Urinary bladder (tissue), 3 donors: ENCODE measurements at regions not wholly inside any gene's neighbourhood (a gene's known extent, or its start where the extent isn't known, plus 50 kb on each side); places are given as distances from the start of the nearest gene placed in this dataset.

Experiments
- DNase-seq: peaks from one replicate; pipeline ENCODE4 v3.0.0-alpha.2; 2015; ENCODE audit errors: extremely low spot score
- H3K27ac ChIP-seq: one replicate; pipeline ENCODE4 v1.5.1; 2013; ENCODE audit warnings: low read depth, mild to moderate bottlenecking, moderate library complexity
- H3K36me3 ChIP-seq: one replicate; pipeline ENCODE4 v1.6.1; 2013; ENCODE audit warnings: mild to moderate bottlenecking, moderate library complexity; ENCODE audit not compliant: insufficient read depth
- H3K4me1 ChIP-seq: one replicate; pipeline ENCODE4 v1.6.1; 2013; ENCODE audit warnings: mild to moderate bottlenecking, moderate library complexity; ENCODE audit not compliant: insufficient read depth
- H3K4me3 ChIP-seq: one replicate; pipeline ENCODE4 v1.5.1; 2013; ENCODE audit warnings: low read depth, low read length
- WGBS: extraction: QIAGEN DNeasy Blood & Tissue Kit; methylation state at CpG from one replicate; pipeline ENCODE4 v1.1.7; 2013; 5-methylcytosine and 5-hydroxymethylcytosine counted together
- donor health status: healthy with polysubstance abuse.
- donor health status: healthy.

DNA sequence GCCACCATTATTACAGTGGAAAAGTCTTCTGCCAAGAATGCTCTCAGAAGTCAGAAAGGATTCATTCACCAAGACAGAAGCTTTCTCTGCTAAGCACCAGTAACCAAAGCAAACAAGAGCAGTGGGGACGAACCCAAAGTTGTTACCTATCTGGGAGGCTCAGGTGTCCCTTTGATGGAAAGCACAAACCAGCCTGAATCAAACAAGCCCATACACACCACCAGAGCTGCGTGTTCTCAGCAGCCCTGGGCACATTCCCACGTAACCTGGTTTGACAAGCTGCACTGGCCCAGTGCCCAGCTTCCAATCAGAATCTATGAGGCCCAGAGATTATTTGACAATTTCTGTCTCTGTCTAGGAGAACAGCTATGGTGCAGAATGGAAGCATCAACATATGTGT, 252.6 kb downstream of the ACTL7B start:
- WGBS, result 54% methylated on average over 3 of the region's 3 CpGs
- no peaks in the 10 kb centered on the region for H3K4me1 ChIP-seq
- no peaks in the 10 kb centered on the region for H3K36me3 ChIP-seq
- no peak overlapping the region for H3K27ac ChIP-seq
- no peak overlapping the region for H3K4me3 ChIP-seq
- peak; percentile 54 for DNase-seq

DNA sequence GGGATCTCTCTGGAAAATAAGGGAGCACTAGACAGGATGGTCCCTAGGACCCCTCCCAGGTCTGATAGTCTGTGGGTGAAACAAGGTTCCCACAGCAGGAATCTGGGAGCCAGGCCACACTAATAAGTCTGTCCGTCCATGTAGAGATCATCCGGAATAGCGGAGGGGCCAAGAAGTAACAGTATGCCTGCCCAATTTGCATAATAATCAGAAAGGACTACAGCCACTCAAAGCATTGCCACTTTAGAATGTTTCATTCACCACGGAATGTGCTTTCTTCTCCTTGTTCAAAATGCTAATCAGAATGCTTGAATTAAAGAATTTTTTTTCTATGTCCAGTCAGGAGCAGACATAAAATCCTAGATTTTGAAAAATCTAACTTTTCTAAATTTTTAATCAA, 254.9 kb downstream of the ACTL7B start:
- Histone ChIP-seq H3K27ac (no peak overlapping the region), H3K4me1 (no peaks in the 10 kb centered on the region), H3K36me3 (no peaks in the 10 kb centered on the region), H3K4me3 (no peak overlapping the region)
- 87% methylated on average over 4 of the region's 4 CpGs for WGBS
- no peak for DNase-seq

DNA sequence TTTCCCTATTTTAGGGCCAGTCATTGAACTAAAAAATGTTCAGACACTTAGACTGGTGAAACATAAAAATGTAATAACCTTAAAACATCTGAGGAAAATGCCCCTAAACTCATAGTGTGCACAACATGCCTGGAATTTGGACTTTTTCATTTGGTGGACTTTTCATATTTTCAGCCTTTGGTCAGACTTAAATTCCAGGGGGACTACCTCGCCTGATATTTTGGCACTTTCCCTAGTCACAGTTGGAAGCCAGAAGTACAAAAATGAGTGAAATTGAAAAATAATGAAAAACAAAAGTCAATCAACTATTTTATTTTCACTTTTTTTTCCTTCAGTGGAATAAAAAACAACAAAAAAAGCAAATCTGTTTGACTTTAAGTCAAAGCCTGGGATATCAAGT, 256.2 kb downstream of the ACTL7B start:
- no peak overlapping the region for H3K4me3 ChIP-seq
- 64% methylated on average over 1 of the region's 1 CpG for WGBS
- no peaks in the 10 kb centered on the region for H3K36me3 ChIP-seq
- no peak overlapping the region for H3K27ac ChIP-seq
- no peaks in the 10 kb centered on the region for H3K4me1 ChIP-seq
- DNase-seq, result no peak

DNA sequence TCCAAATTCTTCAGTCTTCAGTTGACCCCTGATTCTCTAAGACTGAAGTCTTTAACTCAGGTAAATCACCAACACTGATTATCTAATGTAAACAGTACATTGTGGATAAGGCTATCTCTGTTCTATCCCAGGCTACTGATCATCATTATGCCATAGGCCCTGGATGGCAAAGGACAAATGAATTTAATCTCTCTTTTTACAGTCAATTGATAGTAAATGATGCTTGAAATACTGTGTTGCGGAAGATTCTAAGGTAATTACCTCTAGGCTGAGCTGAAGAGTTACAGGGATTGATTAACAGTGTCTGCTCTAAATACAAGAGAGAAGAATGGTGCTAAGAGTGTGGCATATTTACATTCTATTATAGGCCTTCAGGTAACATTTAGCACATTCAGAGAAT, 264.7 kb downstream of the ACTL7B start:
- no peaks in the 10 kb centered on the region for H3K4me1 ChIP-seq
- no peak for DNase-seq
- no peak overlapping the region for H3K27ac ChIP-seq
- no peaks in the 10 kb centered on the region for H3K36me3 ChIP-seq
- 96% methylated on average over 1 of the region's 1 CpG for WGBS
- H3K4me3 ChIP-seq, result no peak overlapping the region

DNA sequence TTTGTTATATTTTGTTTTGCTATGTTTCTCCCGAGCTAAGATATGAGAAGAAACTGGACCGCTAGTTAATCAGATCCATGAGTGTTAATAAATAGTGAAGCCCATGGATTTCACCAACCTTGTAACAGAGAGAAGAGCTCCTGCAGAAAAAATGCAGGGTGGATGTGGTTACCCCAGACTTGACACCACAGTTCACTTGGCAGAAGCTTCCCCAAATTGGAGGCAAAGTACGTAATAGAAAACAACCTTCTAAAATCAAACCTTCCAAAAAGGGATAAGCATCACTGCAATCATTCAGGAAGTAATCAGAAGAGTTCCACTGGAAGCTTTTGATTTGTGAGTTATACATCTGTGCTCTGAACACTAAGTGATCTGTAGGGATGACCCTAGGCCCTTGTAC, 267.5 kb downstream of the ACTL7B start:
- Histone ChIP-seq H3K4me1 (no peaks in the 10 kb centered on the region), H3K36me3 (no peaks in the 10 kb centered on the region), H3K4me3 (no peak overlapping the region), H3K27ac (no peak overlapping the region)
- no peak for DNase-seq
- WGBS, result 86% methylated on average over 3 of the region's 3 CpGs

DNA sequence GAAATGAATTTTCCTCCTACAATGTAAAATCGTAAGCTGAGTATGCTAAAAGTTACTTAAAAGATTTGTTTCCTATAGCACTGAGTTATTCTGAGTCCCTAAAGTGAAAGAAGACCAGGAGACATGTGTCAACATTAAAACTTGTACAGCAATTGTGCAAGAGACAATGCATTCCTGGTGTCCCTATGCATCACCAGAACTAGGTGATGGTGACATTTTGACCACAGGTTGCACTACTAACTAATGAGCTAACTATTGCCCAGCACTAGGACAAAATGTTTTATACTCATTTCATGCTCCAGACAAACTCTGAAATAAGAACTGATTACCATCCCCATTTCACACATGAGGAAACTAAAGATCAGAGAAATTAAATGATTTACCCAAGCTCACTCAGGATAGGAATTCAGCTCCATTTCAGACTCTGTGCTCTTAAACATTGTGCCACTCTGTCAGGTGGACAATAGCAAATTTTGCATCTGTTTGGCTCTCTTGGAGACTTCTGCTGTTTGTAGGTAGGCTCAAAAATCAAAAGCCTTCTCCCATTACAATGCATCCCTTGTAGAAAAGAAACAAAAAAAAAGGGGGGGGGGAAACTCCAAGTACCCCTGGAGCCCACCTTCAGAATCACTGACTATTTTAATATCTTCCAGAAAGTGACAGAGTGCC, 269.2 kb downstream of the ACTL7B start:
- H3K36me3 ChIP-seq, result no peaks in the 10 kb centered on the region
- WGBS, result 81% methylated on average over 1 of the region's 1 CpG
- no peaks in the 10 kb centered on the region for H3K4me1 ChIP-seq
- no peak for DNase-seq
- H3K4me3 ChIP-seq, result no peak overlapping the region
- H3K27ac ChIP-seq, result no peak overlapping the region

DNA sequence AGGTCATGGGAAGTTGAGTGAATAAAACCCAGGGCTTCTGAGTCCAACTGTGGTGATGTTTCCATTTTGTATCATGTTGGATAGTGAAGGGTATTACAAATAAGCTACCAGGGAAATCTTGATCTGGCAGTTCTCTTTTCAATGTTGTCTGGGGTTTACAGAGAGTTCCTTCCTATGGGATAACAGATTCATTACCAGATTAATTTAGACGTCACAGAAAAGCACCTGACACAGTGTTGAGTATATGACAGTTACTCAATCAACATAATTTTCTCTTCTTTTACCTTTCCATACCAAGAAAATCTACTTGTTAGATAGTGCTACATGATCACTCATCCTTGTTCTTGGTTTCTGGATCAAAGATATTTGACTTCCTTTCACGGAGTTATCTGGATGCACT, 270.9 kb downstream of the ACTL7B start:
- Histone ChIP-seq H3K27ac (no peak overlapping the region), H3K36me3 (no peaks in the 10 kb centered on the region), H3K4me3 (no peak overlapping the region), H3K4me1 (no peaks in the 10 kb centered on the region)
- 58% methylated on average over 2 of the region's 2 CpGs for WGBS
- DNase-seq, result no peak

DNA sequence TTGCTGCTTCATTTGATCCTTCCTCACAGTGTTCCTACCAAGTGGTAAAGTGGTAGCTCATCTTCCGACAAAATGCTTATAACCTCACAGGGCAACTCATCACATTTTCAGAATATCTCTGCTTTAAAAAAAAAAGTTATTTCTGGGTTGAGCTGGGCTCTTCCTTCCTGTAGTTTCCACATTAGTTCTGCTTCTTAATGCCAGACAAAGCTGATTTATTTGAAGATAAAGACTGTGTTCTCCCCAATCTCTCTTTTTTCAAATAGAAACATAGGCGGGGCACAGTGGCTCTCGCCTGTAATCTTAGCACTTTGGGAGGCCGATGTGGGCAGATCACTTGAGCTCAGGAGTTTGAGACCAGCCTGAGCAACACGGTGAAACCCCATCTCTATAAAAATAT, 273.1 kb downstream of the ACTL7B start:
- Histone ChIP-seq H3K36me3 (no peaks in the 10 kb centered on the region), H3K4me1 (no peaks in the 10 kb centered on the region), H3K4me3 (no peak overlapping the region), H3K27ac (no peak overlapping the region)
- no peak for DNase-seq
- WGBS, result 72% methylated on average over 5 of the region's 5 CpGs

DNA sequence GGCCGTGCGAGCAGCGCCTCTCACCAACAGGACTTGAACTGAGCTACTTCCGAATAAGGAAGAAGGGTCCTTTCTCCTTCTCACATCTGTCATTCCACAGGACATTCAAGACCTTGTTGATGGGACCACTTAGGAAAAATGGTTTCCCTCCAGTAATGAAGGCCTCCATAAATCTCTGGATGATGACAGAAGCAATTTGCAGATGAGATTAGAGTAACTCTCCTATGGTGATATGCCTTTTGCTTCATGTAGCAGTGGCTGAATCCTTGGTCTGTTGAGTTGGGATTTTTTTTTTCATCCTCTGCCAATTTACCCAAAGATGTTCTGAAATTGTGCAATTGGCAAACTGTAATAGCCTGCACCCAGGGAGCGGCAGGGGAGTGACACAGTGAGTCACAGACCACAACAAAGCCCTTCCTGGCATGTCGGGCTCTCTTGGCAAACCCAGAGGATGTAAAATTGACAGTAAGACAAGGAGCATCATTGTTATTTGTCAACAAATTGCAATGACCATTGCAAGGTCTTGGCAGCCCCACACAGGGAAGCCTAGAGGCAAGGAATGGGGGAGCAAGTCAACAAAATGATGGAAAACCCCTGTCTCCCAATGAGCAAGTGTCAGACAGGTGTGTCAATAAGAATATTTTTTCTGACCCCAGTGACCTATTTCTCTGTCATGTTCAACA, 275.9 kb downstream of the ACTL7B start:
- WGBS, result 90% methylated on average over 6 of the region's 6 CpGs

DNA sequence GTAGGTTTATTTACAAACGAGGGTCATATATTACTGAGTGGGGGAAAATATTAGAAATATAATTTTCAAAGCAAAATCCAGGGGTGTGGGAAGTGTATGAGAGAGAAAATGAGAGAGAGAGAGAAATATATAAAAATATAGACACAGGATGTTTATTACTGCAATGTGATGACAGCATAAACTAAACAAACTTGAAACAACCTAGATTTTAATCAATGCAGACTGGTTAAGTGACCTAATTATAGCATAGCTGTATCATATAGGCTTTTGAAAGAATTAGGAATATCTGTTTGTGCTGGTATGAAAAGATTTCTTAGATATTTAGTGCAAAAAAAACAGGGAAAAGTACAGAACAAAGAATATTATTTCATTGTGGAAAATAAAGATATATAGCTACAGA, 280.5 kb downstream of the ACTL7B start:
- Histone ChIP-seq H3K36me3 (no peaks in the 10 kb centered on the region), H3K4me1 (no peaks in the 10 kb centered on the region), H3K4me3 (no peak overlapping the region), H3K27ac (no peak overlapping the region)
- no peak for DNase-seq
- WGBS, result 46% methylated on average over 1 of the region's 1 CpG

More for the DNA sequence above, 275.9 kb downstream of the ACTL7B start:
- H3K36me3 ChIP-seq, result no peaks in the 10 kb centered on the region
- H3K4me1 ChIP-seq, result no peaks in the 10 kb centered on the region
- H3K4me3 ChIP-seq, result no peak overlapping the region
- no peak overlapping the region for H3K27ac ChIP-seq
- no peak for DNase-seq

DNA sequence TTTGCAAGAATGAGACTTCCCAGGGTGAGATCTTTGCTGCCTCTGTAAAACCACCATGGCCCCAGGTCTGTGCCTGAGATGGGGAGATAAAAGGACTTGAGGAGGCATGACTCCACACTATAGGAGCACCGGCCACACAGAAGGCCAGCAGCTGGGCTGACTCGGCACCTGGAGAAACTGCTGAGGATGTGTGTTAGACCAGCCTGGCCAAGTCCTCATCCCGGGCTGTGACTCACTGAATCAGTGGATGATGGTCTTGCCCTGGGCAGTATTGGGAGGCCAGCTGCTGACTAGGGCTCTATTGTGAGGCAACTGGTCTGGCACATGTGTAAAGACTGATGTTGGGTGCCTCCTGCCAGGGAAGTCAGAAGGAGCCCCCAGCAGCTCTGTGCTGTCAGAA, 286.2 kb downstream of the ACTL7B start:
- WGBS, result 59% methylated on average over 3 of the region's 3 CpGs
- DNase-seq, result no peak

DNA sequence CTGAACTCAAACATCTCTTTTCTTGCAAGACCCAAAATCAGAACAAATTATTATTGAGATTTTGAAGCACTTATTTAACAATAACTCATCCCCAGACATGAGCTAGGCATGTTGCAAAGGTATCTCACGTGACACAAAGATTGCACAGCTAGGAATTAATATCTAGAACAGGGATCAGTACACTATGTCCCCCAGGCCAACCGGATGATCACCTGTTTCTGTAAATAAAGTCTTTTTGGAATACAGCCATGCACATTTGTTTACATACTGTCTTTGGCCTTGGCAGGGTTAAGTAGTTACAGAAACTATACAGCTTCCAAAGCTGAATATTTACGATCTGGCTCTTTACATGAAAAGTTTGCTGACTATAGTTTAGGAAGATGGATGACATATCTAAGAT, 287.7 kb downstream of the ACTL7B start:
- H3K27ac ChIP-seq, result no peak overlapping the region
- H3K4me1 ChIP-seq, result no peaks in the 10 kb centered on the region
- WGBS, result 69% methylated on average over 3 of the region's 3 CpGs
- DNase-seq, result no peak
- H3K36me3 ChIP-seq, result no peaks in the 10 kb centered on the region
- no peak overlapping the region for H3K4me3 ChIP-seq

More for the DNA sequence above, 286.2 kb downstream of the ACTL7B start:
- Histone ChIP-seq H3K4me1 (no peaks in the 10 kb centered on the region), H3K36me3 (no peaks in the 10 kb centered on the region), H3K4me3 (no peak overlapping the region), H3K27ac (no peak overlapping the region)

DNA sequence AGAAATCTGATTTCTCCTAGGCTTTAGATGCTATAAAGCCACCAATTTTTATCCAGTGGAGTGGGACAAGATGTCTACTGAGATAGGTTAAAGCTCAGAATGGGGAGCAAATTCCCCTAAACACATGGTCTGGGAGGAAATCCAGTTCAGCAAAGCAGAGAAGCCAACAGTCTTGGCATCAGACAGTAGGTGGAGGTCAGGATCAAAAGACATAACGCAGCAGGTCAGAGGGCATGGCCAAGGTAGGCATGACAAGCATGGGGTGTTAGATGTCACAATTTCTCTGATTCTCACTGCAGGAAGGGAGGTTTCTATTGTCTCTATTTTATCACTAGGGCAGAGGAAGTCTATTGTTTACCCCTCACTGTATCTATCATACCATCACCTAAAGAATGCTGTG, 288.2 kb downstream of the ACTL7B start:
- 76% methylated on average over 1 of the region's 1 CpG for WGBS
- DNase-seq, result no peak
- Histone ChIP-seq H3K27ac (no peak overlapping the region), H3K36me3 (no peaks in the 10 kb centered on the region), H3K4me1 (no peaks in the 10 kb centered on the region), H3K4me3 (no peak overlapping the region)

DNA sequence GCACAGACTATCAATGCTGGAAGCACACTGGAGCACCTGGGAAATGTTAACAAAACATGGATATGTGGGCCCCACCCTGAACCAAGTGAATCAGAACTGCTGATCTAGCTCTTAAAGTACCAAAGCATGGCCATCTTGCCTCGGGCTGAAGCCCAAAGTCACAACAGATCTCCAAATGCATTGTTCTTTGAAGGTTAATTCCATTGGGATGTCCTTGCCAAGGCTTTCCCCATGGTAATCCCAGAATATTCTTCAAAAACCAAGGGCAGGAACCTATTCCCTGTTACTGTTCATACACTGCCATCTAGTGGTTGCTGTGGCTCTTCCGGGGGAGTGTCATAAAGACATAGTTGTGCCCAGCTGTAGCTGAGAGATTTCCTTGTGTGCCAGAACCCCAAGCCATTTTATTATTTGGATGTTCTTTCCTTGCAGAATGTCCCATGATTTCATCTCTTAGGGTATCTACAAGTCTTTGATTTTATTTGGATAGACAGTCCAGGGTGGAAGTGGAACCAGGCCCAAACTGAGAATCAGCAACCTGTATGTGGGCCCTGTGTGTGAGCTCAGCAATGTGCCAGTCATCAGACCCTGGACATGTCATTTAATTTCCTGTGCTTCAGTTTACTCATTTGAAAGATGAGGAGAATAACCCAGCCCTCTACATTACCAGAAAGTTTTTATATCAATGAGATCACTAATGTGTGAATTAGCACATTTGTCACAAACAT, 290.0 kb downstream of the ACTL7B start:
- no peak overlapping the region for H3K4me3 ChIP-seq
- DNase-seq, result peak; percentile 77
- no peaks in the 10 kb centered on the region for H3K36me3 ChIP-seq
- 4% methylated on average over 2 of the region's 2 CpGs for WGBS
- H3K27ac ChIP-seq, result no peak overlapping the region
- H3K4me1 ChIP-seq, result no peaks in the 10 kb centered on the region
